ENCODE measurements at regions not wholly inside any gene's neighbourhood (a gene's known extent, or its start where the extent isn't known, plus 50 kb on each side); places are given as distances from the start of the nearest gene placed in this dataset.

- no peak for TF ChIP-seq CTCF (IDR thresholded peaks at IDR 0.05)
- no peak for TF ChIP-seq POLR2A (IDR thresholded peaks at IDR 0.05)
These were observed 426.4 kb upstream of the ID2 start for GRCh38 chr2:8255448-8255800.
